SH-SY5Y (cell line): ENCODE measurements at regions not wholly inside any gene's neighbourhood (a gene's known extent, or its start where the extent isn't known, plus 50 kb on each side); places are given as distances from the start of the nearest gene placed in this dataset.

ENCODE experiments used
- GATA2 ChIP-seq: IDR thresholded peaks from 2 replicates; pipeline ENCODE4 v1.6.1; 2011; ENCODE audit warnings: mild to moderate bottlenecking, low read depth, low read length
- GATA3 ChIP-seq: IDR thresholded peaks from 2 replicates; pipeline ENCODE4 v1.6.1; 2011; ENCODE audit warnings: low read depth, mild to moderate bottlenecking, low read length, moderate library complexity

DNA sequence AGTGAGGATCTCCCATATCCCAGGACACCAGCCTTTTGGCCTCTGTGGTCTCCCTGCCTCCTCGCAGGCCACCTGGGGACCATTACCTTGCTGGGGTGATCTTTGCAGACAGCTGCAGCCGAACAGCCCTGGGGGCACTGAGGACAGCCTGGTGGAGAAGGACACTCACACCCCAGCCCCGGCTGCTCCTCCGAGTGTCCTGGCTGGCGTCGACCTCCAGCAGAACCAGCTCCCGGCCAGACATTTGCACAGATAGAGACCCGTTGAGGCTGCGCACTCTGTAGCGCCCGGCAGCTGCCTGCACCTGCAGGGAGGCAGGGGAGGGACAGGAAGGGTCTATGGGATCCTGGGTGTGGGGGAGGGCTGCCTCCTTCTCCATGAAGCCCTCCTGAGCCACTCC, 90.3 kb downstream of the RMI2 start:
- TF ChIP-seq GATA2 (no peak), GATA3 (no peak)
